DND-41 (cell line): ENCODE measurements at regions not wholly inside any gene's neighbourhood (a gene's known extent, or its start where the extent isn't known, plus 50 kb on each side); places are given as distances from the start of the nearest gene placed in this dataset.
A peak's percentile ranks its signal among the peaks of the same experiment; 100 is the strongest.

Experiments
- ATAC-seq: fragments of 200-7000 bp; cut with Tn5 transposase; 3 replicates; pipeline ENCODE4 v1.9.1; 2021; ENCODE audit warnings: low read depth; ENCODE audit not compliant: insufficient read depth
- DNase-seq: peaks from one replicate; pipeline ENCODE4 v3.0.0-alpha.2; 2020
- H2AFZ ChIP-seq: 2 replicates; pipeline ENCODE4 v1.6.0; 2012; ENCODE audit warnings: low read depth, low read length
- H3K27ac ChIP-seq: 2 replicates; pipeline ENCODE4 v1.5.1; 2012; ENCODE audit warnings: low read length, inconsistent platforms
- H3K27me3 ChIP-seq: fragments of 200-600 bp; sonication (generic); 2 replicates; pipeline ENCODE4 v1.6.0; 2012; ENCODE audit warnings: low read length, mild to moderate bottlenecking, inconsistent platforms; ENCODE audit not compliant: insufficient read depth, poor library complexity
- H3K36me3 ChIP-seq: 2 replicates; pipeline ENCODE4 v1.5.1; 2012; ENCODE audit warnings: low read length, inconsistent platforms; ENCODE audit not compliant: insufficient read depth
- H3K4me1 ChIP-seq: 2 replicates; pipeline ENCODE4 v1.5.1; 2012; ENCODE audit warnings: mild to moderate bottlenecking, low read length; ENCODE audit not compliant: insufficient read depth
- H3K4me2 ChIP-seq: 2 replicates; pipeline ENCODE4 v1.6.0; 2012; ENCODE audit warnings: mild to moderate bottlenecking, moderate library complexity, low read length, inconsistent platforms; ENCODE audit not compliant: insufficient read depth
- H3K4me3 ChIP-seq, 2 experiments: fragments of 200-600 bp in 1 of 2; shearing (Covaris generic) in 1 of 2; 2 replicates each; pipeline ENCODE4 v1.5.1; 2012 to 2016; ENCODE audit warnings: inconsistent platforms in 2 of 2, low read length in 2 of 2, mild to moderate bottlenecking in 2 of 2, low read depth in 1 of 2, moderate library complexity in 1 of 2
- H3K79me2 ChIP-seq: 2 replicates; pipeline ENCODE4 v1.6.0; 2012; ENCODE audit warnings: low read length, inconsistent platforms; ENCODE audit not compliant: insufficient read depth
- H3K9ac ChIP-seq: 2 replicates; pipeline ENCODE4 v1.6.0; 2012; ENCODE audit warnings: low read depth, mild to moderate bottlenecking, inconsistent platforms, low read length, moderate library complexity
- H3K9me3 ChIP-seq: 2 replicates; pipeline ENCODE4 v1.5.1; 2012; ENCODE audit warnings: low read length, moderate library complexity, mild to moderate bottlenecking, inconsistent platforms; ENCODE audit not compliant: insufficient read depth, severe bottlenecking
- H4K20me1 ChIP-seq: 2 replicates; pipeline ENCODE4 v1.6.0; 2012; ENCODE audit warnings: low read length; ENCODE audit not compliant: insufficient read depth
- EZH2 ChIP-seq: IDR thresholded peaks from 3 replicates; pipeline ENCODE4 v1.6.1; 2012; ENCODE audit warnings: borderline replicate concordance, low read depth, mild to moderate bottlenecking, moderate library complexity, low read length, inconsistent platforms; ENCODE audit not compliant: severe bottlenecking
- TF ChIP-seq, protein P1 (sequence below): IDR thresholded peaks from 2 replicates; pipeline ENCODE4 v1.5.1; 2012; ENCODE audit warnings: borderline replicate concordance, low read length, moderate library complexity, mild to moderate bottlenecking; ENCODE audit not compliant: poor library complexity, severe bottlenecking; ENCODE audit errors: extremely low read depth

DNA sequence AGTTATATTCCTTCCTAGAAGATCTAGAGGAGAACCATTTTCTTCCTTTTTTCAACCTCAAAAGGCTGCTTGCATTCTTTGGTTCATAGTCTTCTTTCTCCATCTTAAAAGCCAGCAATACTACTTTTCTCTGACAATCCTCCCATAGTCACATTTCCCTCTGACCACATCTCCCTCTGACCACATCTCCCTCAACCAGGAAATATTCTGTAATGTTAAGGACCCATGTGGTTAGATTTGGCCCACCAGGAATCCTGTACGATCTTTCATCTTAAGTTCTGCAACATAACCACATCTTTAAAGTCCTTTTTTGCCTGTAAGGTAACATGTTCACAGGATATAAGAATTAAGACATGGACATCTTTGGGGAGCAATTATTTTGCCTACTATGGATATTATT lies 179.4 kb upstream of the SPEF2 start:
- Histone ChIP-seq H3K27ac (no peak overlapping the region), H4K20me1 (no peaks in the 10 kb centered on the region), H3K79me2 (no peaks in the 10 kb centered on the region), H3K4me3 (no peak overlapping the region), H3K4me2 (no peak overlapping the region), H3K36me3 (no peaks in the 10 kb centered on the region), H3K9ac (no peak overlapping the region), H3K9me3 (no peaks in the 10 kb centered on the region), H3K4me1 (no peaks in the 10 kb centered on the region), H2AFZ (no peak overlapping the region), H3K27me3 (peaks cover 19% of the 10 kb centered on the region)
- DNase-seq (no peak), ATAC-seq (peak; percentile 49; the same call in 2 of the 3 replicates)
- TF ChIP-seq EZH2 = no peak
- TF ChIP-seq, protein P1, sequence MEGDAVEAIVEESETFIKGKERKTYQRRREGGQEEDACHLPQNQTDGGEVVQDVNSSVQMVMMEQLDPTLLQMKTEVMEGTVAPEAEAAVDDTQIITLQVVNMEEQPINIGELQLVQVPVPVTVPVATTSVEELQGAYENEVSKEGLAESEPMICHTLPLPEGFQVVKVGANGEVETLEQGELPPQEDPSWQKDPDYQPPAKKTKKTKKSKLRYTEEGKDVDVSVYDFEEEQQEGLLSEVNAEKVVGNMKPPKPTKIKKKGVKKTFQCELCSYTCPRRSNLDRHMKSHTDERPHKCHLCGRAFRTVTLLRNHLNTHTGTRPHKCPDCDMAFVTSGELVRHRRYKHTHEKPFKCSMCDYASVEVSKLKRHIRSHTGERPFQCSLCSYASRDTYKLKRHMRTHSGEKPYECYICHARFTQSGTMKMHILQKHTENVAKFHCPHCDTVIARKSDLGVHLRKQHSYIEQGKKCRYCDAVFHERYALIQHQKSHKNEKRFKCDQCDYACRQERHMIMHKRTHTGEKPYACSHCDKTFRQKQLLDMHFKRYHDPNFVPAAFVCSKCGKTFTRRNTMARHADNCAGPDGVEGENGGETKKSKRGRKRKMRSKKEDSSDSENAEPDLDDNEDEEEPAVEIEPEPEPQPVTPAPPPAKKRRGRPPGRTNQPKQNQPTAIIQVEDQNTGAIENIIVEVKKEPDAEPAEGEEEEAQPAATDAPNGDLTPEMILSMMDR = no peak

DNA sequence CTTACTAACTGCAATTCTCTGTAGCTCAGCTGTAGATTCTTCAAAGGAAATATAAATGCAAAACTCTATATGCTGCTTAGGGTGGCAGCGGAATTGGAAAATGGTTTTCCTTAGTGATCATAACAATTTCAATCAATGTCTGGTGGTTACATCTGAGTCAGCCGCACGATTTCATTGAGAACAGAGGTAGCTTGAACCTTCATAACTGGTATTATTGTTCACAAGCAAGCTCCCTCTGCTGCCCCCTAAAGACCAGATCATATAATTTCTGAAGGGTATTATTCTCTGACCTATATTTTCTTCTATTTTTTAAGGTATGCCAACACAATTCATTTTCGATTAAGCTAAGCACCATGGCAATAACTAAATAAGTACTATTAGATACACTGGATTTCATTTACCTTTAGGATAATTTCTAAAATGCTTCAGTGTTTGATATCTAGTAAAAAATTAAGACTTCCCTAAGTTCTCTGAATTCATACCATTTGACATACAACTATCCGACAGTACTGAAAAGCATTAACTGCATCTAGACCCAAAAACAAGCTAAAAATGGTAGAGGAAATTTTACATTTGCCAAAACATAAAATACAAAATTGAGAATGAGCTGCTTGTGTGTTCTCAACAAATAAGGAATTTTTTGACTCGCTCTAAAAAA lies 181.1 kb upstream of the SPEF2 start:
- DNase-seq (no peak), ATAC-seq (peak; percentile 70; the same call in 2 of the 3 replicates)
- no peak for TF ChIP-seq EZH2
- TF ChIP-seq, protein P1 = peak; percentile 62
- Histone ChIP-seq H3K4me2 (no peak overlapping the region), H4K20me1 (no peaks in the 10 kb centered on the region), H3K4me3 (no peak overlapping the region), H3K79me2 (no peaks in the 10 kb centered on the region), H3K36me3 (no peaks in the 10 kb centered on the region), H3K9me3 (no peaks in the 10 kb centered on the region), H3K9ac (no peak overlapping the region), H2AFZ (no peak overlapping the region), H3K27ac (no peak overlapping the region), H3K4me1 (no peaks in the 10 kb centered on the region), H3K27me3 (peaks cover 21% of the 10 kb centered on the region)

DNA sequence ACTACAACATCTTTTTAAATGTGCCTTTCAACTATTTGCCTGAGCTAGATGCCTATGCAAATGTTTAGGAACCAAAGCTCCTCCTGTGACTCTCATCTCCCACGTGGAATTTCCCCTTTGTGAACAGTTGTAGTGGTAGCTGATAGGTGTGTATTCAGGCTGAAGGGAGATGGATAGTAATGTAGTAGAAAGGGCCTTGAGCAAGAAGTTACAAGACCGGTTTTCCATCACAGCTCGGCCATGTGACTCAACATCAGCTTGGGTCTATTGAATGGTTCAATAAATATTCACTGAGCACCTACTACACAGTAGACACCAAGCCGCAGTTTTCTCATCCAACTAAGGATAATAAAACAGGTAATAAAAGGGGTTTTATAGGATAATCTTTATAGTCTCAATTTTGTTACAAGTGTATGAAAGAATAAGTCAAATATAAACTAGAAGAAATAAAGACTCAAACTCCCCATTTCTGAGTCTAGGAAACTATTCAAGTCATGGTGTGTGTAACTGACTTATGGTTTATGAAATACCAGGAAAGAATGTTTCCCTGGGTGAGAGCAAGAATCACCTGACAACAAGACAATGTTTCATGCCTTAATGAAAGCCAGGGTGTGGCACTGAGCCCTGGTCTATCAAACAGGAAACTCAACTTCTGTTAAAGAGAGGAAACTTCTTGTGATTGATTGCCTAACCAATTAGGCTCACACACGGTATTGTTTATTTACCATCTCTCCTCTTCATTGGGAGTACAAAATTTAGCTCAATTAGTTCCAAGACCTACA lies 187.1 kb upstream of the SPEF2 start:
- Histone ChIP-seq H3K36me3 (no peaks in the 10 kb centered on the region), H2AFZ (no peak overlapping the region), H3K4me1 (no peaks in the 10 kb centered on the region), H3K4me3 (no peak overlapping the region), H3K27me3 (peaks cover 19% of the 10 kb centered on the region), H3K79me2 (no peaks in the 10 kb centered on the region), H3K27ac (no peak overlapping the region), H3K9me3 (no peaks in the 10 kb centered on the region), H3K9ac (no peak overlapping the region), H3K4me2 (no peak overlapping the region), H4K20me1 (no peaks in the 10 kb centered on the region)
- no peak for TF ChIP-seq EZH2
- TF ChIP-seq, protein P1 = no peak
- DNase-seq = no peak
- no peak for ATAC-seq
